ENCODE measurements at regions not wholly inside any gene's neighbourhood (a gene's known extent, or its start where the extent isn't known, plus 50 kb on each side); places are given as distances from the start of the nearest gene placed in this dataset.
"Not testable (repeated sequence)": the region's sequence is repeated elsewhere in the genome, so short reads cannot be mapped to it uniquely, and the experiment has no call there.

GRCh38 chr6:141388666-141389065 lies 744.1 kb upstream of the GJE1 start:
- no peak for DNase-seq

GRCh38 chr6:141370438-141370837 lies 762.3 kb upstream of the GJE1 start:
- DNase-seq: no peak

DNA sequence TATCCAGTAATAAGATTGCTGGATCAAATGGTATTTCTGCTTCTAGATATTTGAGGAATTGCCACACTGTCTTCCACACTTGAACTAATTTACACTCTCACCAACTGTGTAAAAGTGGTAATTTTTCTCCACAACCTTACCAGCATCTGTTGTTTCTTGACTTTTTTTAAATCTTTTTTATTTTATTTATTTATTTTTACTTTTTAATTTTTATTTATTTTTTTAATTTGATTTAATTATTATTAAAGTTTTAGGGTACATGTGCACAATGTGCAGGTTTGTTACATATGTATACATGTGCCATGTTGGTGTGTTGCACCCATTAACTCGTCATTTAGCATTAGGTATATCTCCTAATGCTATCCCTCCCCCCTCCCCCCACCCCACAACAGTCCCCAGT lies 765.9 kb upstream of the GJE1 start:
- not testable (repeated sequence) for DNase-seq

- no peak for DNase-seq
Observed at GRCh38 chr6:141364694-141365093, 768.0 kb upstream of the GJE1 start.

GRCh38 chr6:141364232-141364631 lies 768.5 kb upstream of the GJE1 start:
- DNase-seq: no peak

DNA sequence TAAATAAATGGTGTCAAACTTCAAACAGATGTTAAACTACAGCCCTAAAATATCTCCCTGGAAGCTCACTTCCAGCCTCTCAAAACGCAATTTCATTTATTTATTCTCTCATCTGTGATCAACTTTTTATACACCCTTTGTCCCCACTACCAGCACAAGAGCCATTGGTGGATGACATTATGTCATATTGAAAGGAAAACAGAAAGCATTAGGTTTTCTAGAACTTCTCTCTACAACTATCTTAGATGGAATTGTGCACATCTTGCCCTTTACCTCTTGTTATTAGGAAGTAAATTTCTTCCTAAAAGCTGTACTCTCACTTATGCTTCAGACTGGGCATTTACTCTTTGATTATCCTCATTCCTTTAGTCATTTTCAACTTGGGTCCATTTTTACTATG lies 771.2 kb upstream of the GJE1 start:
- no peak for DNase-seq

DNA sequence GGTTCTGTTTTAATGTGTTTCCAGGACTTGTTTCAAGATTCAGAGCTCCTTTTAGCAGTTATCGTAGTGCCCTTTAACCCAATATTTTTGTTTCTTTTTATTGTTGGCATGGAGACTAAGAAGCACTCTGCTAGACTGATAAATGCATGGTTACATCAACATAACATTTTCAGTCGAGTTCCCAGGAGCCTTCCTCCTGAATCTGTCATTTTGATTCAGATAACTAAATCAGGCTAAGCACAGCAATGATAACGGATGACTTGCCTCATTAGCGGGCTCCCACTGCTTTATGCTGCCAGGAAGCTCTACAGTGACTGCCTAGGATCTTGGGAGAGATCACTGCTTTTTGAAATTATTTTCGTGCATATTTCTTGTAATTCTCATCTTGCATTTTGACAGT lies 772.8 kb upstream of the GJE1 start:
- no peak for DNase-seq

GRCh38 chr6:141354191-141354955 lies 778.4 kb upstream of the GJE1 start:
- no peak for DNase-seq

DNA sequence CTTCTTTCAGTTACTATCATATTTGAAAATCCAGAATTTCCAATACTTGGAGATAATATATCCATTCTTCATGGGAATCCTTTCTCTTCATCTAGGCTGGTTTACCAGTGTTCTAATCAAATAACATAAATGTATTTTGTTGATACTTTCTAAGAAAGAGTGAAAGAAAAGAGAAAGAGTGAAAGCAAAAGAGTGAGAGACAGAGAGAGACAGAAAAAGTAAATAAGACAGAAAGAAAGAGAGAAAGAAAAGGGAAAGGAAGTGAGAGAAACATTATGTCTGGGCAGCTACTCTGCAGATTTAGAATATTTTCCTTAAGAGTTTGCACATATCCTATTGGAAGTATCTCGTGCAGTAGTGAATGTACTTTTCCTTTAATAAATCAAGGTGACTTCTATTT lies 781.0 kb upstream of the GJE1 start:
- no peak for DNase-seq

DNA sequence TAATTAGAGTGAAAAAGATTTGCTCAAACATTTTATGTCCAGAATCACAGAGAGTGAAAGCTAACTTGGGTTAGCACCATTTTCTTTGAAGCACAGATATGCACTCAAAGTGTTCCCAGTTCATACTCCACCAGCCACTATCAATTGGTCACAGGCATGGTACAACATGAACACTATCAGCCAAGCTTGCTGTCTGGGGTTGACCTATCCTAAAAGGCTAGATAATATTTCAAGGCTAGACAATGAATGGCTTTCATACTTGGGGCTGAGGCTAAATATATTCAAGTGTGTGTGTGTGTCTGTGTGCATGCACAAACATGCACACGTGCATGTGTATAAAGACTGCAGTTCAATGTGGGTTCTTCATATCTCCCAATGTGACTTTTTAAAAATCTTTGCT lies 783.0 kb upstream of the GJE1 start:
- DNase-seq: no peak

- no peak for DNase-seq
Observed at GRCh38 chr6:141347906-141348492, 784.7 kb upstream of the GJE1 start.

DNA sequence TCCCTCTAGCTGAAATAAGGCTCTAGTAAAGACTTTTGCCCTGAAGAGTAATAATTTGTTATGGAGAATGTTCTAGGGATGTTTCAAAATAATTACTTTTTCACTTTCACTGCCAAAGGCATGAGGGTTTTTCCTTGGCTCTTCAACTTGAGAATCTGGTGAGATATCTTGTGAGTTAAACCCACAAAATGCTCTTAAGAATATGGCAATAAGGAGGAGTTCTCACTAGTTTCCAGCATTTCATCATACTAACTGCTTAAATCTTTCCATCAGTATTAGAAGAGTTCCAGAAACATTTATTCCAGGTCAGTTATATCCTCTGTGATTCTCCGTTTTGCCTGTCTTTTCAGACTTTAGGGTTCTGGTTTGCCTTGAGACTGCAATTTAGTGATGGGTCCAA lies 785.6 kb upstream of the GJE1 start:
- DNase-seq: no peak

- DNase-seq: no peak
Observed at GRCh38 chr6:141346535-141346934, 786.2 kb upstream of the GJE1 start.

DNA sequence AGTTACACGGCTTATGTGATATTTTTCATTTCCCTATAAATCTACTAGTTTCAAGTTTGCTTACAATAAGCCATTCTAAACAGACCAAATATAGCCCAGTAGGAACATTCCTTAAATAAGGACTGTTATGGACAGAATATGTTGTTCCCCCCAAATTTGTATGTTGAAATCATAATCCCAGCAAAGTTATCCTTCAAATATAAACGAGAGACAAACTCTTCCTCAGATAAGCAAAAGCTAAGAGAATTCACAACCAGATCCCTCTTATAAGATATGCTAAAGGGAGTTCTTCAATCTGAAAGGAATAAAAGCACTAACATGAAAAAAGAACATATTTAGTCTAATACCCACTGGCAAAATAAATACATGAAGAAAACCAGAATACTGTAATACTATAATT lies 795.5 kb upstream of the GJE1 start:
- DNase-seq: no peak

DNA sequence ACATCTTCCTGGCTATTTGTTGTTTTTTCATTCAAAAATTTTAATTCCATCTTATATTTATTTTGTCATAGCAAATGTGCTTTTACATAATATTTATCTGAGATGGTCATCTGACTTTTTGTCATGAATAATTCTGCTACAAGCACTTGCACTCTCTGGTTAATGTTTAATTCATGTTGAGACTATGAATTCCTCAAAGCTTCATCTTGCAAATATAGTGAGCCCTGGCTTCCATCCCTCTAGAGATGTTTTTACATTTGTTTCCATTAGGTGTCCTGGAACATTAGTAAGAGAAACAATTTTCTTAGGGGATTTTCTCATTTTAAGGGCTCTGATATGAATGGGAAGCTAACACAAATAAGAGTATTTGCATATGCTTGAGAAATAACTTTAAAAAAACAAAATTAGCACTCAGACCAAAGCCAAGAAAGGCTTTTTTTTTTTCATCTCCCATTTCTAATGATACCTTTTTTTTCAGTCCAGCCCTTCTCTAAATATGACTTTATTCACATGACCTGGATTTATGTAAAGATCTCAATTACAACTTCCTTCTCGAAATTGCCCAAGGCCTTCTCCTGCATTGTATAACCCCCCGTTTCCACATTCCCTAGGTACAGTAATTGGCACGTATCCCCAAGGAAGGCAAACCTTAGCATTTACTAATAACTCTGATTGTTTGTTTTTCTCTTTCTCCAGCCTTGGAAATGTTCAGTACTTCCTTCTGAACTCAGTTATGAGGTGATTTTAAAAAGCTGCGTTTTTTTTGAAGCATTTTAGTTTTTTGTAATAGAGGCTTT lies 797.0 kb upstream of the GJE1 start:
- no peak for DNase-seq

DNA sequence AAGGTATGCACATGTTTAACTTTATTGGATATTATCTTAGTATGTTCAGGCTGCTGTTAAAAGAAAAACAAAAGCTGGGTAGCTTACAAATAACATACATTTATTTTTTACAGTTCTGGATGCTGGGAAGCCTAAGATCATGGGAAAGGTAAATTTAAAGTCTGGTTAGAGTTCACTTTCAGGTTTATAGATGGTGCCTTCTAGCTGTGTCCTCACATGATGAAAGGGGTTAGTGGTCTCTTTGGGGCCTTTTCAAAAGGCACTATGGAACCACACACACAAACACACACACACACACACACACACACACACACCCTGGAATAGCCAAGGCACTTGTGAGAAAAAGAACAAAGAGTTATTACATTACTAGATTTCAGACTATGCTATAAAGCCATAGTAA lies 805.8 kb upstream of the GJE1 start:
- no peak for DNase-seq

DNA sequence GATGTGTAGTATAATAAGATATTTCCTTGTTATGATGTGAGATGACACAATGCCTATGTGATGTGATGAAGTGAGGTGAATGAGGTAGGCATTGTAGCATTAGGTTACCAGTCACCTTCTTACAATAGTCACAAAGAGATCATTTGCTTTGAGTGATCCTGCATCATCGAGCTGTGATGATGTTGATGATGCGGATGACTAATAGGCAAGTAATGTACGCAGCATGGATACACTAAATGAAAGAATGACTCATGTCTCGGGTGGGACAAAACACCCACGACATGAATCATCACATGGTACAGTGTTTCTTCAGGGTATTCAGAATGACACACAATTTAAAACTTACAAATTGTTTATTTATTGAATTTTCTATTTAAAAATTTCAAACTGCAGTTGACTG lies 806.3 kb upstream of the GJE1 start:
- peak; percentile 24 for DNase-seq

- no peak for DNase-seq
Observed at GRCh38 chr6:141321493-141322347, 811.0 kb upstream of the GJE1 start.

- DNase-seq: no peak
Observed at GRCh38 chr6:141316236-141316635, 816.5 kb upstream of the GJE1 start.

DNA sequence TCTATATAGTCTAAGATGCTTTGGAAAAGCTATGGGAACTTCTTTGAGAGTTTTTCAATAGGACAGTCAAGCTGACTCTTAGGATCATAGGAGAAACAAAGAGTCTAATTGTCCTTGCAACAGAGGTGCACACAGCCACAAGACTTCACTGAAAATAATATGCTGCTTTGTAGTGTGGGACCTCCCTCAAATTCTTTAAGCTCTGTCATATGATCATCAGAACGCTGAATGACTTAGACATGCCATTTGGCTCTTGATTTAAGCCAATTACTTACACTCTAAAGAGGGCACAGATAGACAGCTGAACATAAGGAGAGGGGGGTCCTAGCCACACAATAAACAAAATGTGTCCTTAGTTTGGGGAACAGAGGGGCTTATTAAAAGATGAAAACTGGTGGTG lies 818.7 kb upstream of the GJE1 start:
- no peak for DNase-seq

DNA sequence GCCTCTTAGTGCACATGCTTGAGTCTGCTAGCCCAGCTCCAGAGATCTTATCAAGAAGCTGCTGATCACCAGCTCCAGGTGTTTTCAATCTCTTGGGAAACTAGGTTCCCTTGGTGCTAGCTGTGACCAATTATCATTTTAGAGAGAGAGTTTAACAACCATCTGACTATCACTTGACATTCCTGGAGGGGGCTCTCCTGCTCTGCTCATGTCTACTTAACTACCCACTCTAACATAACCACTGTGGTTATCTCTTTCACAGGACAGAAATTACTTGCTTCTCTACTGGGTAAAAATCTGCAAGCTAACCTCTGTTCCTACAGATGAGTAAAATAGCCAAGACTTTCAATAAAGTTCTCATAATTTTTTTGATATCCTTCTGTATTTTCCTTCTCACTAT lies 823.4 kb upstream of the GJE1 start:
- DNase-seq: no peak

DNA sequence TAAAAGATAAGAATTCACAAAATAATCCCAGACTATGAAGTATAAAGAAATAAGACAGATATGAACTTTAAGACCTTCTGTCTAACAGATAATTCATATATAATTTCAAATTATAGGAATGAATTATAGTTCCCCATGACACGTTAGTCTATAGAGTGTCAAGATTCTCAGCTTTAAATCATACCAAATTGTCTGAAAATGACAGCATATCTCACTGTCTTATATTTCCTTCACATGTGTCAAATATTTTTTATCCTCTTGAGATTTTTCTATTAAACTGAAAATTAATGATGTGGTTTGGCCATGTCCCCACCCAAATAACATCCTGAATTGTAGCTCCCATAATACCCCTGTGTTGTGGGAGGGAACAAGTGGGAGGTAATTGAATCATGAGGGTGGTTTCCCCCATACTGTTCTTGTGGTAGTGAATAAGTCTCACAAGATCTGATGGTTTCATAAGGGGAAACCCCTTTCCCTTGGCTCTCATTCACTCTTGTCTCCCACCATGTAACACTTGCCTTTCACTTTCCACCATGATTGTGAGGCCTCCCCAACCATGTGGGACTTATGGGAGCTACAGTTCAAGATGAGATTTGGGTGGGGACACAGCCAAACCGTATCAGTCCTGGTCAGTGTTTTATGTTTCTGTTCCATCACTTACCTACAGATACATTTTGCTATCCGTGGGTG lies 825.3 kb upstream of the GJE1 start:
- no peak for DNase-seq

GRCh38 chr6:141303907-141304306 lies 828.8 kb upstream of the GJE1 start:
- no peak for DNase-seq
